HCT116 (cell line): ENCODE measurements at regions not wholly inside any gene's neighbourhood (a gene's known extent, or its start where the extent isn't known, plus 50 kb on each side); places are given as distances from the start of the nearest gene placed in this dataset.
"Not testable (repeated sequence)": the region's sequence is repeated elsewhere in the genome, so short reads cannot be mapped to it uniquely, and the experiment has no call there.

ENCODE experiments used
- CEBPB ChIP-seq: IDR thresholded peaks from 2 replicates; pipeline ENCODE4 v1.6.1; 2012; ENCODE audit warnings: low read depth
- MAX ChIP-seq: IDR thresholded peaks from 2 replicates; pipeline ENCODE4 v1.6.1; 2012
- POLR2A ChIP-seq: IDR thresholded peaks from 2 replicates; pipeline ENCODE4 v1.7.0; 2011; ENCODE audit warnings: borderline replicate concordance; ENCODE audit not compliant: insufficient read depth, insufficient read length; ENCODE audit errors: extremely low read depth
- TF ChIP-seq, protein P1 (sequence below), 3 experiments: fragments of 200-600 bp in 1 of 3; sonication (generic) in 1 of 3; IDR thresholded peaks in 2 of 3; conservative IDR thresholded peaks in 1 of 3; 2 replicates each; pipeline ENCODE4 v1.5.1; 2012 to 2017; ENCODE audit warnings: low read depth in 2 of 3, low read length in 2 of 3, antibody characterized with exemption in 1 of 3, borderline replicate concordance in 1 of 3, control low read depth in 1 of 3, mild to moderate bottlenecking in 1 of 3, mixed read lengths in 1 of 3, mixed run types in 1 of 3, moderate library complexity in 1 of 3; ENCODE audit not compliant: insufficient read depth in 1 of 3
- TF ChIP-seq, protein P2 (sequence below): IDR thresholded peaks from 2 replicates; pipeline ENCODE4 v1.6.1; 2012; ENCODE audit warnings: low read depth

- not testable (repeated sequence) for TF ChIP-seq MAX, POLR2A, CEBPB
- TF ChIP-seq, protein P1, sequence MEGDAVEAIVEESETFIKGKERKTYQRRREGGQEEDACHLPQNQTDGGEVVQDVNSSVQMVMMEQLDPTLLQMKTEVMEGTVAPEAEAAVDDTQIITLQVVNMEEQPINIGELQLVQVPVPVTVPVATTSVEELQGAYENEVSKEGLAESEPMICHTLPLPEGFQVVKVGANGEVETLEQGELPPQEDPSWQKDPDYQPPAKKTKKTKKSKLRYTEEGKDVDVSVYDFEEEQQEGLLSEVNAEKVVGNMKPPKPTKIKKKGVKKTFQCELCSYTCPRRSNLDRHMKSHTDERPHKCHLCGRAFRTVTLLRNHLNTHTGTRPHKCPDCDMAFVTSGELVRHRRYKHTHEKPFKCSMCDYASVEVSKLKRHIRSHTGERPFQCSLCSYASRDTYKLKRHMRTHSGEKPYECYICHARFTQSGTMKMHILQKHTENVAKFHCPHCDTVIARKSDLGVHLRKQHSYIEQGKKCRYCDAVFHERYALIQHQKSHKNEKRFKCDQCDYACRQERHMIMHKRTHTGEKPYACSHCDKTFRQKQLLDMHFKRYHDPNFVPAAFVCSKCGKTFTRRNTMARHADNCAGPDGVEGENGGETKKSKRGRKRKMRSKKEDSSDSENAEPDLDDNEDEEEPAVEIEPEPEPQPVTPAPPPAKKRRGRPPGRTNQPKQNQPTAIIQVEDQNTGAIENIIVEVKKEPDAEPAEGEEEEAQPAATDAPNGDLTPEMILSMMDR (IDR thresholded peaks at IDR 0.05 in 2 of 3, conservative IDR thresholded peaks at IDR 0.05 in 1 of 3; ENCODE audit: borderline replicate concordance in 1 of 3, insufficient read depth in 1 of 3, low read depth in 2 of 3, low read length in 2 of 3): not testable (repeated sequence)
- TF ChIP-seq, protein P2, sequence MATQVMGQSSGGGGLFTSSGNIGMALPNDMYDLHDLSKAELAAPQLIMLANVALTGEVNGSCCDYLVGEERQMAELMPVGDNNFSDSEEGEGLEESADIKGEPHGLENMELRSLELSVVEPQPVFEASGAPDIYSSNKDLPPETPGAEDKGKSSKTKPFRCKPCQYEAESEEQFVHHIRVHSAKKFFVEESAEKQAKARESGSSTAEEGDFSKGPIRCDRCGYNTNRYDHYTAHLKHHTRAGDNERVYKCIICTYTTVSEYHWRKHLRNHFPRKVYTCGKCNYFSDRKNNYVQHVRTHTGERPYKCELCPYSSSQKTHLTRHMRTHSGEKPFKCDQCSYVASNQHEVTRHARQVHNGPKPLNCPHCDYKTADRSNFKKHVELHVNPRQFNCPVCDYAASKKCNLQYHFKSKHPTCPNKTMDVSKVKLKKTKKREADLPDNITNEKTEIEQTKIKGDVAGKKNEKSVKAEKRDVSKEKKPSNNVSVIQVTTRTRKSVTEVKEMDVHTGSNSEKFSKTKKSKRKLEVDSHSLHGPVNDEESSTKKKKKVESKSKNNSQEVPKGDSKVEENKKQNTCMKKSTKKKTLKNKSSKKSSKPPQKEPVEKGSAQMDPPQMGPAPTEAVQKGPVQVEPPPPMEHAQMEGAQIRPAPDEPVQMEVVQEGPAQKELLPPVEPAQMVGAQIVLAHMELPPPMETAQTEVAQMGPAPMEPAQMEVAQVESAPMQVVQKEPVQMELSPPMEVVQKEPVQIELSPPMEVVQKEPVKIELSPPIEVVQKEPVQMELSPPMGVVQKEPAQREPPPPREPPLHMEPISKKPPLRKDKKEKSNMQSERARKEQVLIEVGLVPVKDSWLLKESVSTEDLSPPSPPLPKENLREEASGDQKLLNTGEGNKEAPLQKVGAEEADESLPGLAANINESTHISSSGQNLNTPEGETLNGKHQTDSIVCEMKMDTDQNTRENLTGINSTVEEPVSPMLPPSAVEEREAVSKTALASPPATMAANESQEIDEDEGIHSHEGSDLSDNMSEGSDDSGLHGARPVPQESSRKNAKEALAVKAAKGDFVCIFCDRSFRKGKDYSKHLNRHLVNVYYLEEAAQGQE: not testable (repeated sequence)
Measured at GRCh38 chr2:90170978-90171377, 1479.5 kb downstream of the RPIA start.
